GM12874 (cell line): ENCODE measurements at regions not wholly inside any gene's neighbourhood (a gene's known extent, or its start where the extent isn't known, plus 50 kb on each side); places are given as distances from the start of the nearest gene placed in this dataset.

Experiments used
- CTCF ChIP-seq: IDR thresholded peaks from 2 replicates; pipeline ENCODE4 v1.5.1; 2011; ENCODE audit warnings: low read depth, mild to moderate bottlenecking, control low read depth, low read length, moderate library complexity; ENCODE audit not compliant: insufficient read depth

GRCh38 chr10:14381475-14381874 lies 50.8 kb upstream of the FRMD4A start:
- no peak for TF ChIP-seq CTCF

- no peak for TF ChIP-seq CTCF
Measured at GRCh38 chr10:14380746-14381145, 50.0 kb upstream of the FRMD4A start.
